NB4 (cell line): ENCODE measurements at regions not wholly inside any gene's neighbourhood (a gene's known extent, or its start where the extent isn't known, plus 50 kb on each side); places are given as distances from the start of the nearest gene placed in this dataset.

Source experiments
- MAX ChIP-seq: IDR thresholded peaks from 2 replicates; pipeline ENCODE4 v1.6.1; 2011; ENCODE audit warnings: low read depth, low read length
- MYC ChIP-seq: IDR thresholded peaks from 2 replicates; pipeline ENCODE4 v1.6.1; 2011; ENCODE audit warnings: low read depth, low read length
- POLR2A ChIP-seq: IDR thresholded peaks from 2 replicates; pipeline ENCODE4 v1.6.1; 2011; ENCODE audit warnings: mild to moderate bottlenecking; ENCODE audit not compliant: insufficient read length; ENCODE audit errors: extremely low read depth
- TF ChIP-seq, protein P1 (sequence below): IDR thresholded peaks from one replicate; pipeline ENCODE4 v1.5.1; 2012; ENCODE audit warnings: low read depth, low read length

DNA sequence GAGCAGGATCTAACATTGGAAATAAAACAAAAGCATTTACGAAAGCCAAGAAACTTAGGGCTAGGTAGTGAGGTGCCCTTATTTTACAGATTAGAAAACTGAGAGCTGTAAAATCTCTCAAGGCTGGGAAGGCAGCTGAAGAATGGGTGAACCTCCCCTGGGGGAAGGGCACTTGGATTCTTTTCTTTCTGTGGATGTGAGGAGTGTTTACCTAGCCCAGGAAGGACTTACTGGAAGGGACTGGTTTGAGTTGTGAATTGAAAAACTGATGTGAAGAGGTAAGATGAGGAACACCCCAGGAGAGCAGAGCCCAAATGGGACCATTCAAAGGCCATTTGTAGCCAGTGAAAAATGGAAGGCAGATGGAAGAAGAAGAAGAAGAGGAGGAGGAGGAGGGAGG, 74.7 kb upstream of the NGF start:
- TF ChIP-seq, protein P1, sequence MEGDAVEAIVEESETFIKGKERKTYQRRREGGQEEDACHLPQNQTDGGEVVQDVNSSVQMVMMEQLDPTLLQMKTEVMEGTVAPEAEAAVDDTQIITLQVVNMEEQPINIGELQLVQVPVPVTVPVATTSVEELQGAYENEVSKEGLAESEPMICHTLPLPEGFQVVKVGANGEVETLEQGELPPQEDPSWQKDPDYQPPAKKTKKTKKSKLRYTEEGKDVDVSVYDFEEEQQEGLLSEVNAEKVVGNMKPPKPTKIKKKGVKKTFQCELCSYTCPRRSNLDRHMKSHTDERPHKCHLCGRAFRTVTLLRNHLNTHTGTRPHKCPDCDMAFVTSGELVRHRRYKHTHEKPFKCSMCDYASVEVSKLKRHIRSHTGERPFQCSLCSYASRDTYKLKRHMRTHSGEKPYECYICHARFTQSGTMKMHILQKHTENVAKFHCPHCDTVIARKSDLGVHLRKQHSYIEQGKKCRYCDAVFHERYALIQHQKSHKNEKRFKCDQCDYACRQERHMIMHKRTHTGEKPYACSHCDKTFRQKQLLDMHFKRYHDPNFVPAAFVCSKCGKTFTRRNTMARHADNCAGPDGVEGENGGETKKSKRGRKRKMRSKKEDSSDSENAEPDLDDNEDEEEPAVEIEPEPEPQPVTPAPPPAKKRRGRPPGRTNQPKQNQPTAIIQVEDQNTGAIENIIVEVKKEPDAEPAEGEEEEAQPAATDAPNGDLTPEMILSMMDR: no peak
- TF ChIP-seq POLR2A (no peak), MAX (no peak), MYC (no peak)
